Ovary (tissue), 7 donors: ENCODE measurements at regions not wholly inside any gene's neighbourhood (a gene's known extent, or its start where the extent isn't known, plus 50 kb on each side); places are given as distances from the start of the nearest gene placed in this dataset.

Experiments used
- DNase-seq, 5 donors: peaks; one replicate each; pipeline ENCODE4 v3.0.0-alpha.2; 2019 to 2020
- H3K27ac ChIP-seq, 2 donors: fragments of 200-600 bp; one replicate each; pipeline versions ENCODE4 v1.5.1 to v1.8.0; 2019 to 2022
- H3K27me3 ChIP-seq: fragments of 200-600 bp; one replicate; pipeline ENCODE4 v1.8.0; 2022
- H3K36me3 ChIP-seq: fragments of 200-600 bp; sonication (generic); one replicate; pipeline ENCODE4 v1.5.1; 2019
- H3K4me1 ChIP-seq: one replicate; pipeline ENCODE4 v1.8.1; 2013; ENCODE audit warnings: mild to moderate bottlenecking, moderate library complexity; ENCODE audit not compliant: insufficient read depth
- H3K4me3 ChIP-seq: fragments of 200-600 bp; sonication (generic); one replicate; pipeline ENCODE4 v1.5.1; 2017
- H3K9me3 ChIP-seq, 2 donors: fragments of 200-600 bp in 1 of 2; sonication (generic) in 1 of 2; one replicate each; pipeline versions ENCODE4 v1.5.1 to v1.8.1; 2013 to 2019; ENCODE audit warnings: mild to moderate bottlenecking in 1 of 2, moderate library complexity in 1 of 2
- EP300 ChIP-seq: sonication (generic); formaldehyde crosslinking; IDR thresholded peaks from one replicate; pipeline ENCODE4 v1.6.1; 2017; ENCODE audit warnings: antibody characterized with exemption
- POLR2A ChIP-seq: fragments of 450-650 bp; IDR thresholded peaks from one replicate; pipeline ENCODE4 v1.6.1; 2017; ENCODE audit warnings: antibody characterized with exemption, mild to moderate bottlenecking, moderate library complexity
- WGBS, 3 donors: extraction: QIAGEN DNeasy Blood & Tissue Kit in 1 of 3; methylation state at CpG; one replicate each; pipeline versions ENCODE4 v1.1.5 to v1.1.7; 2013 to 2017; 5-methylcytosine and 5-hydroxymethylcytosine counted together
- intact Hi-C, 4 donors: fragments of 100-400 bp; cut with DNase I; formaldehyde crosslinking; loops; one replicate each; pipeline versions ENCODE4 v1.11.0 to v1.15.1; 2022 to 2023
- TF ChIP-seq, protein P1 (sequence below), 3 donors: fragments of 450-650 bp in 2 of 3; fragments of 200-600 bp in 1 of 3; IDR thresholded peaks; one replicate each; pipeline versions ENCODE4 v1.5.1 to v1.8.0; 2016 to 2022; ENCODE audit warnings: antibody characterized with exemption in 3 of 3, mild to moderate bottlenecking in 1 of 3
- donor health status: DM: no; HTN: no; CAD: no; lungs with moderate emphysema.
- donor health status: DM: no; HTN: no; CAD: no.
- donor health status: Bipolar disorder and iron deficiency.
- donor health status: DM: no; HTN: no; CAD: no.
- donor health status: DM: yes; HTN: yes; CAD: no.

DNA sequence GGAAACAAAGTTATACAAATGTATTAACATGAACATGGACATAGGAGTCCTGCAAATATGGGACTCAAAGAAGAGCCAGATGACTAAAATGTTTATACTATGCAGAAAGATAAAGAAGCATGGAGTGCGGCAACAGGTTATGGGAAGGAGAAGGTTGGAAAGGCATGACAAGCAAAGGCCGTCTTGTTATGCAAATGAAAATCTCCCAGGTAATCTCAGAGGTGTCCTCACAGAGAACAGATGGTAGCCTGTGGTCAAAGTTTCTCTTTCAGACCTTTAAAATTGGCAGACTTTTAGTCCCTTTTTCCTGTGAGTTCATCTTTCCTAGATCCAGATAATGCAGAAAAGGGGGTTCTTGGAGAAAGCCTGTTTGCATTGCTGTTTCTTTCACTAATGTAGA is 116.4 kb upstream of the BEND4 start:
- Histone ChIP-seq H3K4me3 (no peak overlapping the region), H3K27ac (no peak overlapping the region), H3K4me1 (no peaks in the 10 kb centered on the region), H3K36me3 (no peaks in the 10 kb centered on the region), H3K9me3 (no peaks in the 10 kb centered on the region), H3K27me3 (no peaks in the 10 kb centered on the region)
- TF ChIP-seq, protein P1, sequence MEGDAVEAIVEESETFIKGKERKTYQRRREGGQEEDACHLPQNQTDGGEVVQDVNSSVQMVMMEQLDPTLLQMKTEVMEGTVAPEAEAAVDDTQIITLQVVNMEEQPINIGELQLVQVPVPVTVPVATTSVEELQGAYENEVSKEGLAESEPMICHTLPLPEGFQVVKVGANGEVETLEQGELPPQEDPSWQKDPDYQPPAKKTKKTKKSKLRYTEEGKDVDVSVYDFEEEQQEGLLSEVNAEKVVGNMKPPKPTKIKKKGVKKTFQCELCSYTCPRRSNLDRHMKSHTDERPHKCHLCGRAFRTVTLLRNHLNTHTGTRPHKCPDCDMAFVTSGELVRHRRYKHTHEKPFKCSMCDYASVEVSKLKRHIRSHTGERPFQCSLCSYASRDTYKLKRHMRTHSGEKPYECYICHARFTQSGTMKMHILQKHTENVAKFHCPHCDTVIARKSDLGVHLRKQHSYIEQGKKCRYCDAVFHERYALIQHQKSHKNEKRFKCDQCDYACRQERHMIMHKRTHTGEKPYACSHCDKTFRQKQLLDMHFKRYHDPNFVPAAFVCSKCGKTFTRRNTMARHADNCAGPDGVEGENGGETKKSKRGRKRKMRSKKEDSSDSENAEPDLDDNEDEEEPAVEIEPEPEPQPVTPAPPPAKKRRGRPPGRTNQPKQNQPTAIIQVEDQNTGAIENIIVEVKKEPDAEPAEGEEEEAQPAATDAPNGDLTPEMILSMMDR (IDR thresholded peaks at IDR 0.05) = no peak
- no peak for TF ChIP-seq POLR2A
- TF ChIP-seq EP300 = no peak
- WGBS, 3 donors = 55 to 61% (median 58%) methylated on average over 2 of the region's 2 CpGs
- intact Hi-C loops = no loop called here
- no peak for DNase-seq

DNA sequence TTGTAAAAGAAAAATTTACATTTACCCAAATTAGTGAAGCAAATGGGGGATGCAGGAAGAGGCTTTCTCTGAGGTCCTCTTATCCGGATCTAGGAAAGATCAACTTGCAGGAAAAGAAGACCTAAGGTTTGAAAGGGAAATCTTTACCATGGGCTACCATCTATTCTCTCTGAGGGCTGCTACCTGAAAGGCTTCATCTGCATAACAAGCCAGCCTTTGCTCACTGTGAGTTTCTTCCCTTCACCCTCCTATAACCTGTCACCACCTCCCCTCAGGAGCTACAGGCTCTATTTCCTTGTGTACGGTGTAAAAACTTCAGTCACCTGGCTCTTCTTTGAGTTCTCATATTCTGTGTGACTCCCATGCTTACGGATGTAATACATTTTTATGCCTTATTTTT is 118.6 kb upstream of the BEND4 start:
- 85 to 92% (median 88%) methylated on average over 3 of the region's 3 CpGs for WGBS, 3 donors
- Histone ChIP-seq H3K27ac (no peak overlapping the region), H3K36me3 (no peaks in the 10 kb centered on the region), H3K9me3 (no peaks in the 10 kb centered on the region), H3K4me1 (no peaks in the 10 kb centered on the region), H3K27me3 (no peaks in the 10 kb centered on the region), H3K4me3 (no peak overlapping the region)
- no peak for TF ChIP-seq POLR2A
- no peak for TF ChIP-seq EP300
- TF ChIP-seq, protein P1 (IDR thresholded peaks at IDR 0.05) = no peak
- no peak for DNase-seq
- intact Hi-C loops = no loop called here

DNA sequence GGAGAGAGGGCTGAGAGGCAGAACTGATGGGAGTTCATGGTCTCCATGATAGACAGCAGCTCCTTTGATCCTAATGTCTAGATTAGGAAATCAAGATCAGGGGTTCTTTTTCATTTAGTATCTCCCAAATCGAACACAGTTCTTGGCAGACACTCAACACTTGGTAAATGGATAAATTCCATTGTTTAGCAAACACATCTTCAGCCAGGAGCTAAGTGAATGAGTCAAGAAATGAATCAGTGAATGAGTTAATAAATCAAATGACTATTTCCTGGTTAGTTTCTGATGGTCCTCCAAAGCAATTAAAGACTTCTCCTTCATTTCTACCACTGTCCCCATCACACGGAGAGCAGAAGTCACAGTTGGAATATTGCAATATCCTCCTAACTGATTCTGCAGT is 120.0 kb upstream of the SHISA3 start:
- intact Hi-C loops = no loop called here
- Histone ChIP-seq H3K27ac (no peak overlapping the region), H3K9me3 (no peaks in the 10 kb centered on the region), H3K4me3 (no peak overlapping the region), H3K27me3 (no peaks in the 10 kb centered on the region), H3K36me3 (no peaks in the 10 kb centered on the region), H3K4me1 (no peaks in the 10 kb centered on the region)
- WGBS, 3 donors = 49 to 62% (median 56%) methylated on average over 2 of the region's 2 CpGs
- TF ChIP-seq, protein P1 (IDR thresholded peaks at IDR 0.05) = no peak
- TF ChIP-seq EP300 (no peak), POLR2A (no peak)
- DNase-seq = no peak

DNA sequence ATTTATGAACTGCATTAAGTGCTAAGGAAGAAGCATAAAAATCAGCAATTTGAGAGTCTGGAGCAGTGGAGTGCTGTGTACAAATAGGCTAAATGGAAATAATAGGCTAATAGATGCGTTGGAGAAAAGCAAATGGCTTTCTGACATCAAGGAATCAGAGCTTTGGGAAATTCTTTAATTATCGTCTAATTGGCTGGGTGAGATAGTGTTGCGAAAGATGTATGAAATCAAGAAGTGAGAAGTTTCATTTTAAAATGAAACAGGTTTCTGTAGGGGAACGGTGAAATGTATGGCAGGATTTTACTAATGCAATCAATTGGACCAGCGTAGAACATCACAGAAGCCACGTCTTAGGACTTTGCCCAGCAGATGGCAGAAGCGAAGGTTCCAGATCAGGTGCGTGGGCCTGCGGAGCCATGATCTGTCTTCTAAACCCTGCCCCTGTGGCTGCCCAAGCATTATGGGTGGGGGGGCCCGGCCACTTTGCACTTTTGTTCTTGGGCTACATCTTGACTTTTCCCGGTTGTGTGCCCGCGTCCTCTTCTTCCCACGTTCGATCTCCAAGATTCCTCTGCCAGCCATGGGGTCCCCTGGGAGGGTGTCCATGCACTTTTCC is 118.5 kb upstream of the SHISA3 start:
- Histone ChIP-seq H3K36me3 (no peaks in the 10 kb centered on the region), H3K4me1 (no peaks in the 10 kb centered on the region), H3K27me3 (no peaks in the 10 kb centered on the region), H3K27ac (no peak overlapping the region), H3K4me3 (no peak overlapping the region), H3K9me3 (no peaks in the 10 kb centered on the region)
- no peak for DNase-seq
- WGBS, 3 donors = 81 to 83% (median 83%) methylated on average over 15 of the region's 15 CpGs
- TF ChIP-seq, protein P1 (IDR thresholded peaks at IDR 0.05) = no peak
- TF ChIP-seq EP300 = no peak
- TF ChIP-seq POLR2A = no peak
- intact Hi-C loops = no loop called here
